ENCODE measurements at regions not wholly inside any gene's neighbourhood (a gene's known extent, or its start where the extent isn't known, plus 50 kb on each side); places are given as distances from the start of the nearest gene placed in this dataset.

DNA sequence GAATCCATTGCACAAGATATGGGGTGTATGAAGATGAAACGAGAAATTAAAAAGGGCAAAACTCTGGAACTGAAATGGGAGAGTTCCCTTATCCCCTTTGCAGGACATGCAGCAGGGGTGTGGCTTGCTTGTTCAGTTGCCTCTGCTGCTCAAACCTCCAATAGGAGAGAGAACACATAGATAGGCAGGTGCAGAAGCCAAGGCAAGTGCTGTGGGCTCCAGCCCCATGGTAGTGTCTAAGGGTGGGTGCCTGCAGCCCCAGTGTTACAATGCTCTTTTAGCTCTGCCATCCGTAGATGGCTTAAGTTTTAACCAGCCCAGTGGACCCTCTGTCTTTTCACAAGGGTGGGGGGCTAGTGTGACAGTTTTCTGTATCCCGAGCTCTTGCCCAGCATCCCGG, 69.7 kb downstream of the CMAS start:
- Histone ChIP-seq H3K9ac (ENCODE audit: low read length) (no peak overlapping the region), H3K27ac (ENCODE audit: low read length) (no peak overlapping the region), H4K20me1 (ENCODE audit: insufficient read depth, low read length) (no peaks in the 10 kb centered on the region), H3K36me3 (replicated peaks; ENCODE audit: low read depth, low read length) (no peaks in the 10 kb centered on the region), H3K27me3 (ENCODE audit: low read depth, low read length) (no peaks in the 10 kb centered on the region), H2AFZ (ENCODE audit: low read depth, low read length) (no peak overlapping the region), H3K4me2 (ENCODE audit: low read length) (no peak overlapping the region), H3K79me2 (ENCODE audit: low read length) (no peaks in the 10 kb centered on the region), H3K9me3 (ENCODE audit: insufficient read depth, low read length) (no peaks in the 10 kb centered on the region), H3K4me1 (ENCODE audit: low read length) (peaks cover 25% of the 10 kb centered on the region), H3K4me3 (ENCODE audit: low read length) (no peak overlapping the region)
- TF ChIP-seq EZH2phosphoT487 (IDR thresholded peaks at IDR 0.05; ENCODE audit: low read depth), result no peak
- TF ChIP-seq, protein P1, sequence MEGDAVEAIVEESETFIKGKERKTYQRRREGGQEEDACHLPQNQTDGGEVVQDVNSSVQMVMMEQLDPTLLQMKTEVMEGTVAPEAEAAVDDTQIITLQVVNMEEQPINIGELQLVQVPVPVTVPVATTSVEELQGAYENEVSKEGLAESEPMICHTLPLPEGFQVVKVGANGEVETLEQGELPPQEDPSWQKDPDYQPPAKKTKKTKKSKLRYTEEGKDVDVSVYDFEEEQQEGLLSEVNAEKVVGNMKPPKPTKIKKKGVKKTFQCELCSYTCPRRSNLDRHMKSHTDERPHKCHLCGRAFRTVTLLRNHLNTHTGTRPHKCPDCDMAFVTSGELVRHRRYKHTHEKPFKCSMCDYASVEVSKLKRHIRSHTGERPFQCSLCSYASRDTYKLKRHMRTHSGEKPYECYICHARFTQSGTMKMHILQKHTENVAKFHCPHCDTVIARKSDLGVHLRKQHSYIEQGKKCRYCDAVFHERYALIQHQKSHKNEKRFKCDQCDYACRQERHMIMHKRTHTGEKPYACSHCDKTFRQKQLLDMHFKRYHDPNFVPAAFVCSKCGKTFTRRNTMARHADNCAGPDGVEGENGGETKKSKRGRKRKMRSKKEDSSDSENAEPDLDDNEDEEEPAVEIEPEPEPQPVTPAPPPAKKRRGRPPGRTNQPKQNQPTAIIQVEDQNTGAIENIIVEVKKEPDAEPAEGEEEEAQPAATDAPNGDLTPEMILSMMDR (IDR thresholded peaks at IDR 0.05; ENCODE audit: low read depth, low read length), result no peak

DNA sequence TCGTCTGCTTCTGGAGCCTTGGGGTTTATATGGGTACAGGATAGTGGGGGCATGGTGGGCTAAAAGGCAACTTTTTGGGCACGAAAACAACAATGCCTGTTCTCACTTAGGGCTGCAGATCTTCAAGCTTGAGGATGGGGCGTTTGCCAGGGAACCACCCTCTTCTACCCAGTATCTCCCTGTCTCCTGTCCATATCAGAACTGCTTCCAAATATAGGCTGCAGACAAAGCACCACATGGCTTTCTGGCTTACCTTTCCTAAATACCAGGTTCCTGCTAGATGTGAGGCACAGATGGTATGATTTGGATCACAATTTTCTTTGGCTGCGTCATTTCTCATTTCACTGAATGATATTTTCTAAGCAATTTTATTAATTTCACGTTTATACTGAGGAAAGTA, 70.4 kb downstream of the CMAS start:
- Histone ChIP-seq H4K20me1 (ENCODE audit: insufficient read depth, low read length) (no peaks in the 10 kb centered on the region), H3K9ac (ENCODE audit: low read length) (no peak overlapping the region), H3K4me2 (ENCODE audit: low read length) (no peak overlapping the region), H3K27me3 (ENCODE audit: low read depth, low read length) (no peaks in the 10 kb centered on the region), H3K27ac (ENCODE audit: low read length) (no peak overlapping the region), H2AFZ (ENCODE audit: low read depth, low read length) (no peak overlapping the region), H3K36me3 (replicated peaks; ENCODE audit: low read depth, low read length) (no peaks in the 10 kb centered on the region), H3K4me1 (ENCODE audit: low read length) (peaks cover 30% of the 10 kb centered on the region), H3K79me2 (ENCODE audit: low read length) (no peaks in the 10 kb centered on the region), H3K9me3 (ENCODE audit: insufficient read depth, low read length) (no peaks in the 10 kb centered on the region), H3K4me3 (ENCODE audit: low read length) (no peak overlapping the region)
- TF ChIP-seq, protein P1 (IDR thresholded peaks at IDR 0.05; ENCODE audit: low read depth, low read length), result no peak
- TF ChIP-seq EZH2phosphoT487 (IDR thresholded peaks at IDR 0.05; ENCODE audit: low read depth), result no peak

DNA sequence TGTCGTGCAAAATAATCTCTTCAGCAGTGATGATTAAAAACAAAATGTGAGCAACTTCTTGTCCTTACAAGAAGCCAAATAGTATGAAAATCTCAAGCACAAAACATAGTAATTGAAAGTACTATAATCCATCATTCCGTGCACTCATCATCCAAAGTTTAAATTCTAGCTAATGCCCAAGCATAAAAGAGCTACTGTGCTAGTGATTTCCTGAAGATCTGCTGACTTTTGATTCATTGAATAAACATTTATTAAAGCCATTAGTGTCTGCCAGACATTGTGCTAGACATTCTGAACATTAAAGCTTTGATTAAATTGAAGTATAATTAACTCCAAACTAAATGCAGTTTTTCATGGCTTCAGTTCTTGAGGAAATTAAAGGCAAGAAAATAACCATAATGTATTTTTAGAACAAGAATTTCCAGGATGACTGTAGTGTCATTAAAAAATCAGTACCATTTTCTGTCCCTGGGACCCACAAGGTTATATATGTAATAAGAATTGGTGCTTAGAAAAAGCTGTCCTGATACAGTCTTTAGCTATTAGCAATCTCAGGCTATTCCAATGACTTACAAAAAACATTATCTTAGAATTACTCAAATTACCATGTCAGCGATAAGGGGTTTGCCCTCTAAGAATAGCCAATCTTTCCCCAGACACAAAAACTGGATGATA, 71.7 kb downstream of the CMAS start:
- Histone ChIP-seq H3K4me1 (ENCODE audit: low read length) (peaks cover 39% of the 10 kb centered on the region), H3K27me3 (ENCODE audit: low read depth, low read length) (no peaks in the 10 kb centered on the region), H3K79me2 (ENCODE audit: low read length) (no peaks in the 10 kb centered on the region), H2AFZ (ENCODE audit: low read depth, low read length) (no peak overlapping the region), H4K20me1 (ENCODE audit: insufficient read depth, low read length) (no peaks in the 10 kb centered on the region), H3K4me3 (ENCODE audit: low read length) (peak overlapping the region; percentile 27), H3K36me3 (replicated peaks; ENCODE audit: low read depth, low read length) (no peaks in the 10 kb centered on the region), H3K4me2 (ENCODE audit: low read length) (peak overlapping the region; percentile 55), H3K27ac (ENCODE audit: low read length) (peak overlapping the region; percentile 52), H3K9ac (ENCODE audit: low read length) (no peak overlapping the region; the same call in 1 of the 2 replicates), H3K9me3 (ENCODE audit: insufficient read depth, low read length) (no peaks in the 10 kb centered on the region)
- TF ChIP-seq EZH2phosphoT487 (IDR thresholded peaks at IDR 0.05; ENCODE audit: low read depth), result no peak
- TF ChIP-seq, protein P1 (IDR thresholded peaks at IDR 0.05; ENCODE audit: low read depth, low read length), result no peak

DNA sequence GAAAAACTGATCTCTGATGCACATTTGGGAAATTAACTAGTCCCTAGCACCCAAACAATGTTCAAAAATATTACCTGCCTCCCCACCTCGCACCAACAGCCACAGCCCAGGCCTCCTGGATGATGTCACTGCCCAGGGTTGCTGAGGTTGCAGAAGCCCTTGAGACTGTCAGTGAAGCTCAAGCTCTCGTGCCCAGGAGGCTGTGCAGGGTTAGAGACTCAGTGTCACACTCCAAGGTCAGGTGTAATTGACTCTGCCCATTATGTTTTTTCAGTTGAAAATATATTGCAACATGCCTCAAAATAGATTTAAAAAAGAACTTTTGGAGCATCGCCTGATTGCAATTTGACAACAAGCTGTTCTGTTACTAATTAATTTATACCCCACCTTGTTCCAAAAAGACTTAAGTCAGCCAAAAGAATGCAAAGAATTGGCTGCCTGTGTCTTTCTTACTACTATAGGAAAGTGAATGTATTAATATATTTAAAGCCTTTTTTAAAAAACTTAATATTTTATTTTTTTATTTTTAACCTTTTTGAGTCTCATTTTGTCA, 72.3 kb downstream of the CMAS start:
- no peaks in the 10 kb centered on the region for H3K27me3 ChIP-seq (ENCODE audit: low read depth, low read length)
- no peak overlapping the region for H3K9ac ChIP-seq (ENCODE audit: low read length)
- no peaks in the 10 kb centered on the region for H3K79me2 ChIP-seq (ENCODE audit: low read length)
- TF ChIP-seq, protein P1 (IDR thresholded peaks at IDR 0.05; ENCODE audit: low read depth, low read length), result no peak
- no peak for TF ChIP-seq EZH2phosphoT487 (IDR thresholded peaks at IDR 0.05; ENCODE audit: low read depth)
- no peaks in the 10 kb centered on the region for H4K20me1 ChIP-seq (ENCODE audit: insufficient read depth, low read length)
- H3K36me3 ChIP-seq (replicated peaks; ENCODE audit: low read depth, low read length), result no peaks in the 10 kb centered on the region
- peak overlapping the region; percentile 52 for H3K27ac ChIP-seq (ENCODE audit: low read length)
- H3K4me1 ChIP-seq (ENCODE audit: low read length), result peaks cover 41% of the 10 kb centered on the region
- H3K4me2 ChIP-seq (ENCODE audit: low read length), result peak overlapping the region; percentile 55
- H3K9me3 ChIP-seq (ENCODE audit: insufficient read depth, low read length), result no peaks in the 10 kb centered on the region
- H3K4me3 ChIP-seq (ENCODE audit: low read length), result peak overlapping the region; percentile 27
- H2AFZ ChIP-seq (ENCODE audit: low read depth, low read length), result no peak overlapping the region
